A549 (cell line): ENCODE measurements at regions not wholly inside any gene's neighbourhood (a gene's known extent, or its start where the extent isn't known, plus 50 kb on each side); places are given as distances from the start of the nearest gene placed in this dataset.

ENCODE experiments used
- ATAC-seq, 2 experiments: fragments of 200-7000 bp in 1 of 2; fragments of >200 bp in 1 of 2; cut with Nextera tagmentation in 1 of 2; cut with Tn5 transposase in 1 of 2; 3 replicates each; pipeline versions ENCODE4 v1.8.0 to v1.9.1; 2018 to 2020; ENCODE audit warnings: mild to moderate bottlenecking in 1 of 2, moderate library complexity in 1 of 2
- CTCF ChIA-PET: fragments of 300-600 bp; sonication (Branson Sonifier 250); formaldehyde crosslinking; extraction: SDS; loops from one replicate; lab custom pipeline; 2021; ENCODE audit warnings: antibody characterized with exemption, inconsistent platforms; lab: Yijun Ruan, JAX
- POLR2A ChIA-PET: fragments of 350-600 bp; formaldehyde crosslinking; extraction: SDS; loops from one replicate; lab custom pipeline; 2021; ENCODE audit warnings: antibody characterized with exemption, inconsistent platforms; lab: Yijun Ruan, JAX
- DNase-seq, 2 experiments: peaks; one replicate each; pipeline versions ENCODE4 v3.0.0 to v3.0.0-alpha.2; 2011 to 2016; ENCODE audit warnings: low read depth in 1 of 2, low spot score in 1 of 2
- FAIRE-seq: peaks from 2 replicates; lab custom pipeline; 2011; peaks lifted over from hg19 to GRCh38; lab: Jason Lieb, UNC
- H3K27ac ChIP-seq, 2 experiments: fragments of >200 bp; sonication (Bioruptor Twin); formaldehyde crosslinking; 3 replicates each; pipeline ENCODE4 v1.5.1; 2016 to 2017
- H3K4me1 ChIP-seq: fragments of >200 bp; sonication (Bioruptor Twin); formaldehyde crosslinking; 3 replicates; pipeline ENCODE4 v1.6.1; 2016
- H3K4me2 ChIP-seq: fragments of >200 bp; sonication (Bioruptor Twin); formaldehyde crosslinking; 3 replicates; pipeline ENCODE4 v1.6.1; 2016
- H3K4me3 ChIP-seq: fragments of >200 bp; sonication (Bioruptor Twin); formaldehyde crosslinking; 3 replicates; pipeline ENCODE4 v1.5.1; 2016
- H3K9me3 ChIP-seq: fragments of >200 bp; sonication (Bioruptor Twin); formaldehyde crosslinking; 3 replicates; pipeline ENCODE4 v1.6.1; 2016
- BHLHE40 ChIP-seq: IDR thresholded peaks from 2 replicates; pipeline ENCODE4 v1.6.1; 2012; ENCODE audit warnings: low read depth, low read length, inconsistent platforms
- CBX2 ChIP-seq: fragments of 200-600 bp; sonication (generic); IDR thresholded peaks from 2 replicates; pipeline ENCODE4 v1.6.1; 2016; ENCODE audit warnings: low read depth, mild to moderate bottlenecking, borderline replicate concordance
- CBX8 ChIP-seq: fragments of 200-600 bp; sonication (generic); IDR thresholded peaks from 2 replicates; pipeline ENCODE4 v1.6.1; 2016
- CEBPB ChIP-seq, 2 experiments: fragments of >200 bp in 1 of 2; sonication (Bioruptor Twin) in 1 of 2; formaldehyde crosslinking in 1 of 2; IDR thresholded peaks; 2 replicates each; pipeline ENCODE4 v1.6.1; 2012 to 2016
- CHD4 ChIP-seq: fragments of 200-600 bp; sonication (generic); IDR thresholded peaks from 2 replicates; pipeline ENCODE4 v1.6.1; 2016; ENCODE audit warnings: antibody characterized with exemption, mild to moderate bottlenecking, borderline replicate concordance
- E2F6 ChIP-seq: IDR thresholded peaks from 2 replicates; pipeline ENCODE4 v1.6.1; 2012; ENCODE audit warnings: low read depth, borderline replicate concordance
- EP300 ChIP-seq, 2 experiments: fragments of >200 bp; sonication (Bioruptor Twin); formaldehyde crosslinking; IDR thresholded peaks; 2 replicates in 1 of 2; 3 replicates in 1 of 2; pipeline ENCODE4 v1.6.1; 2016 to 2017
- FOSB ChIP-seq: fragments of 250-450 bp; sonication (Bioruptor Pico); IDR thresholded peaks from 2 replicates; pipeline ENCODE4 v1.5.0; 2020; ENCODE audit warnings: mild to moderate bottlenecking, moderate library complexity
- FOSL2 ChIP-seq, 2 experiments: fragments of 450-650 bp in 1 of 2; fragments of >200 bp in 1 of 2; sonication (Bioruptor Twin) in 1 of 2; formaldehyde crosslinking; IDR thresholded peaks; 2 replicates each; pipeline versions ENCODE4 v1.5.0 to v1.6.1; 2016 to 2020; ENCODE audit warnings: mild to moderate bottlenecking in 1 of 2, moderate library complexity in 1 of 2
- FOXS1 ChIP-seq: fragments of 250-450 bp; sonication (Bioruptor Pico); IDR thresholded peaks from 2 replicates; pipeline ENCODE4 v1.5.0; 2020; ENCODE audit warnings: mild to moderate bottlenecking, moderate library complexity
- HEYL ChIP-seq: fragments of 250-450 bp; sonication (Bioruptor Pico); IDR thresholded peaks from 2 replicates; pipeline ENCODE4 v1.8.0; 2021; ENCODE audit warnings: mild to moderate bottlenecking, moderate library complexity
- HMGXB4 ChIP-seq: fragments of 250-450 bp; sonication (Bioruptor Pico); IDR thresholded peaks from 2 replicates; pipeline ENCODE4 v1.5.0; 2021; ENCODE audit warnings: mild to moderate bottlenecking, moderate library complexity, borderline replicate concordance
- HOXB13 ChIP-seq: fragments of 250-450 bp; sonication (Bioruptor Pico); IDR thresholded peaks from 2 replicates; pipeline ENCODE4 v1.5.0; 2020; ENCODE audit warnings: low read depth, mild to moderate bottlenecking, moderate library complexity
- JUN ChIP-seq, 2 experiments: fragments of >200 bp; sonication (Bioruptor Twin); formaldehyde crosslinking; IDR thresholded peaks; 2 replicates in 1 of 2; 3 replicates in 1 of 2; pipeline ENCODE4 v1.6.1; 2016 to 2017
- JUNB ChIP-seq: fragments of >200 bp; sonication (Bioruptor Twin); formaldehyde crosslinking; IDR thresholded peaks from 2 replicates; pipeline ENCODE4 v1.6.1; 2016
- KDM5A ChIP-seq: fragments of 200-600 bp; sonication (generic); IDR thresholded peaks from 2 replicates; pipeline ENCODE4 v1.6.1; 2016; ENCODE audit warnings: antibody characterized with exemption, mild to moderate bottlenecking
- MAX ChIP-seq: IDR thresholded peaks from 2 replicates; pipeline ENCODE4 v1.6.1; 2012
- NPAS2 ChIP-seq: fragments of 250-450 bp; sonication (Bioruptor Pico); IDR thresholded peaks from 2 replicates; pipeline ENCODE4 v1.8.0; 2022; ENCODE audit warnings: mild to moderate bottlenecking, moderate library complexity, borderline replicate concordance
- RARB ChIP-seq: fragments of 250-450 bp; sonication (Bioruptor Pico); IDR thresholded peaks from 2 replicates; pipeline ENCODE4 v1.8.0; 2021; ENCODE audit warnings: mild to moderate bottlenecking, moderate library complexity
- SREBF2 ChIP-seq: fragments of 450-650 bp; IDR thresholded peaks from 2 replicates; pipeline ENCODE4 v1.6.1; 2014; ENCODE audit warnings: mild to moderate bottlenecking, moderate library complexity
- TP53 ChIP-seq: fragments of 250-450 bp; sonication (Bioruptor Pico); IDR thresholded peaks from 2 replicates; pipeline ENCODE4 v1.5.0; 2021; ENCODE audit warnings: mild to moderate bottlenecking, moderate library complexity
- ZFP36 ChIP-seq: fragments of 450-650 bp; IDR thresholded peaks from 2 replicates; pipeline ENCODE4 v1.6.1; 2014; ENCODE audit warnings: borderline replicate concordance; ENCODE audit not compliant: partially characterized antibody
- ZSCAN20 ChIP-seq: fragments of 250-450 bp; sonication (Bioruptor Pico); IDR thresholded peaks from 2 replicates; pipeline ENCODE4 v1.8.0; 2022; ENCODE audit warnings: mild to moderate bottlenecking, moderate library complexity
- WGBS: methylation state at CpG from one replicate; pipeline ENCODE4 v1.1.6; 2017; ENCODE audit errors: missing lambda C conversion rate; 5-methylcytosine and 5-hydroxymethylcytosine counted together
- TF ChIP-seq, protein P1 (sequence below): fragments of 150-350 bp; IDR thresholded peaks from 2 replicates; pipeline ENCODE4 v1.6.1; 2014; ENCODE audit warnings: low read depth, mild to moderate bottlenecking, low read length

DNA sequence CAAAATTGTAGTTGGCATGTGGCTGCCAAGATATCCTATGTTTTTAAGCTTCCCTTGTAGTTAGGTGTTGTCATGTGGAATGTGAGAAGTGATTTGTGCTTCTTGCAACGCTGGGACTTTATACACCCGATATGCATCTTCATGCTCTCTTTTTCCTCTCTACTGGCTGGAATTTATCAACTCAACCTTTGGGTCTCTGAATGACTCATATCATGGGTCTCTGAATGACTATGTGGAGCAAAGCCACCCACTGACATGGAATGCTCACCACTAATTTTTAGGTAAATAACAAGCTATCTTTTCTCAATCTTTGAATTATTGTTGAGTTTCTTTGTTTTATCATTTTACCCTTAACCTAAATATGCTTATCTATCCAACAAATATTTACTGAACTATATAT is 144.6 kb downstream of the ATP23 start (continued):
- TF ChIP-seq HMGXB4 (CRISPR knock-in tag) = no peak
- TF ChIP-seq ZSCAN20 (CRISPR knock-in tag) = no peak

GRCh38 chr12:58086930-58087329 is 145.6 kb downstream of the ATP23 start:
- no peak overlapping the region for H3K4me2 ChIP-seq
- WGBS = 60% methylated on average over 6 of the region's 6 CpGs
- no peak overlapping the region for H3K4me3 ChIP-seq
- no peak for DNase-seq
- no peak for TF ChIP-seq FOXS1 (CRISPR knock-in tag)
- TF ChIP-seq ZFP36 = no peak
- TF ChIP-seq CBX8 = no peak
- no peak for TF ChIP-seq FOSB (CRISPR knock-in tag)
- no peak for TF ChIP-seq FOSL2 (IDR thresholded peaks at IDR 0.05)
- no peak for TF ChIP-seq FOSL2 (CRISPR knock-in tag; IDR thresholded peaks at IDR 0.05)
- TF ChIP-seq SREBF2 = no peak
- TF ChIP-seq, protein P1, sequence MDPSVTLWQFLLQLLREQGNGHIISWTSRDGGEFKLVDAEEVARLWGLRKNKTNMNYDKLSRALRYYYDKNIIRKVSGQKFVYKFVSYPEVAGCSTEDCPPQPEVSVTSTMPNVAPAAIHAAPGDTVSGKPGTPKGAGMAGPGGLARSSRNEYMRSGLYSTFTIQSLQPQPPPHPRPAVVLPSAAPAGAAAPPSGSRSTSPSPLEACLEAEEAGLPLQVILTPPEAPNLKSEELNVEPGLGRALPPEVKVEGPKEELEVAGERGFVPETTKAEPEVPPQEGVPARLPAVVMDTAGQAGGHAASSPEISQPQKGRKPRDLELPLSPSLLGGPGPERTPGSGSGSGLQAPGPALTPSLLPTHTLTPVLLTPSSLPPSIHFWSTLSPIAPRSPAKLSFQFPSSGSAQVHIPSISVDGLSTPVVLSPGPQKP = no peak
- no peak for TF ChIP-seq NPAS2 (CRISPR knock-in tag)
- no peak for TF ChIP-seq KDM5A
- no peak for TF ChIP-seq HMGXB4 (CRISPR knock-in tag)
- no peak for TF ChIP-seq CHD4
- TF ChIP-seq HEYL (CRISPR knock-in tag) = no peak
- TF ChIP-seq CEBPB (IDR thresholded peaks at IDR 0.05) = no peak
- no peak for FAIRE-seq
- H3K4me1 ChIP-seq = no peaks in the 10 kb centered on the region
- ATAC-seq = no peak
- ChIA-PET CTCF (no interaction called here), POLR2A (no interaction called here)
- H3K27ac ChIP-seq = no peak overlapping the region
- H3K9me3 ChIP-seq = no peaks in the 10 kb centered on the region

DNA sequence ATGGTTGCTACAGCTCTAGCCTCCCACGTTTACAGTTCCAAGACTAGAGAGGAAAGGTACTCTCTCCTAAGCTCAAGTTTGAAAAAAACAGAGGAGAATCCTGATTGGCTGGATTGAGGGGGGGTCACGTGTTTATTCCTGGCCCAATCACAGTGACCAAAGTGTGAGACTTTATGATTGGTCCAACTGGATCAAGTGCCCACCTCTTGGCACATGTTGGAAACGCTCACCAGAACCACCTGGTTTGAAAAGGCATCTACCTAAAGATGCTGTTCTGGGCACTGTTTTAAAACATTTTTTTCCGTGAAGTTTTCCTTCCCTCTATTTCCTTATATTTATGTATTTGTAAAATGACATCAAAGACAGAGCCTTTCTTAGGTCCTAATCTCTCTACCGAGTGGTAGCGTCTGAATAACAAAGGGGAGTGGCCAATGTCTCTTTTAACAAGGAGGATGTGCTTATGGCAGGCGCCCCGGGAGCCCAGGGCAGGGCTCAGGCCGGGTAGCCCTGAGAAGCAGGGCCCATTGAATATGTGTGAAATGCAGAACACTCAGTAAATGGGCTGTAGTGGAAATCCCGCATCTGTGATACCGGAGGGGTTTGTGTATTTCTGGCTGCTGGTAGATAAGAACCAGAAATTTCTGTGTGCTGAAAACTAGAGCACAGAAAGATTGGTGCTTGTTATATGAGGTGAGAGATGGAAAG is 146.2 kb downstream of the ATP23 start:
- TF ChIP-seq NPAS2 (CRISPR knock-in tag) (no peak), E2F6 (no peak), TP53 (no peak), CBX8 (no peak), EP300 (IDR thresholded peaks at IDR 0.05) (no peak), MAX (no peak), JUN (IDR thresholded peaks at IDR 0.05) (no peak), CBX2 (no peak), CEBPB (IDR thresholded peaks at IDR 0.05) (no peak), RARB (no peak), JUNB (no peak), HOXB13 (CRISPR knock-in tag) (no peak), FOSL2 (IDR thresholded peaks at IDR 0.05) (no peak), FOSL2 (CRISPR knock-in tag; IDR thresholded peaks at IDR 0.05) (no peak), FOSB (CRISPR knock-in tag) (no peak), BHLHE40 (no peak)
- no peak overlapping the region for H3K4me2 ChIP-seq
- CTCF ChIA-PET = no interaction called here
- no peak for FAIRE-seq
- H3K27ac ChIP-seq = no peak overlapping the region
- no peaks in the 10 kb centered on the region for H3K9me3 ChIP-seq
- POLR2A ChIA-PET = no interaction called here
- 58% methylated on average over 11 of the region's 11 CpGs for WGBS
- H3K4me1 ChIP-seq = no peaks in the 10 kb centered on the region
- no peak for DNase-seq
- no peak overlapping the region for H3K4me3 ChIP-seq
- no peak for ATAC-seq
